Endothelial cell (in vitro differentiated cells): ENCODE measurements at regions not wholly inside any gene's neighbourhood (a gene's known extent, or its start where the extent isn't known, plus 50 kb on each side); places are given as distances from the start of the nearest gene placed in this dataset.
"Not testable (repeated sequence)": the region's sequence is repeated elsewhere in the genome, so short reads cannot be mapped to it uniquely, and the experiment has no call there.

Source experiments
- DNase-seq: peaks from one replicate; pipeline ENCODE4 v3.0.0; 2021; ENCODE audit warnings: low spot score
- H3K27ac Mint-ChIP-seq: one replicate; pipeline ENCODE4 v1.8.0; 2021; ENCODE audit warnings: mixed read lengths, inconsistent platforms; ENCODE audit not compliant: unreplicated experiment
- H3K27me3 Mint-ChIP-seq: one replicate; pipeline ENCODE4 v1.8.0; 2021; ENCODE audit warnings: mild to moderate bottlenecking, moderate library complexity, mixed read lengths, inconsistent platforms; ENCODE audit not compliant: unreplicated experiment
- H3K36me3 Mint-ChIP-seq: one replicate; pipeline ENCODE4 v1.8.0; 2021; ENCODE audit warnings: mild to moderate bottlenecking, low read depth, mixed read lengths, inconsistent platforms; ENCODE audit not compliant: unreplicated experiment
- H3K4me1 Mint-ChIP-seq: one replicate; pipeline ENCODE4 v1.8.0; 2021; ENCODE audit warnings: mild to moderate bottlenecking, mixed read lengths, inconsistent platforms; ENCODE audit not compliant: unreplicated experiment
- H3K4me3 Mint-ChIP-seq: one replicate; pipeline ENCODE4 v1.8.0; 2021; ENCODE audit warnings: mild to moderate bottlenecking, mixed read lengths, inconsistent platforms; ENCODE audit not compliant: unreplicated experiment
- H3K9me3 Mint-ChIP-seq: one replicate; pipeline ENCODE4 v1.8.0; 2021; ENCODE audit warnings: mixed read lengths, inconsistent platforms; ENCODE audit not compliant: unreplicated experiment
- TF ChIP-seq, protein P1 (sequence below): fragments of 200-600 bp; sonication (generic); IDR thresholded peaks from one replicate; pipeline ENCODE4 v1.5.0; 2021; ENCODE audit warnings: antibody characterized with exemption; ENCODE audit not compliant: unreplicated experiment

DNA sequence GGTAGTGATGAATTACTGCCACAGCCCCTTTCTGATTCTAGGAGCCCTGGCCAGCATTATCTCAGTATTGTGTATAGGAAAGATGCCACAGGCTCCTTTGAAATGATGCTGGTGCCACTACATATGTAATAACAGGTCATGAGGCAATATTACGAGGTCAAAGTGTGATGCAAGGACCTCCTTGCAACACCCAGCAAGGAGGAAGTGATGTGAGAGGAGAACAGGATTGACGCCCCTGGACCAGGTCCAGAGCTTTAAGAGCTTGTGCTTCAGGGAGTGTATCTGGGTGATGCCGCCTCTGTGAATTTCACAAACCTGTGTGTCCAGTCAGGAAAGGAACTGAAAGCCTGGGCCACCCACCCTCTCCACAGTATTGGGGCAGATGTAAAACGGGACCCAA, 261.8 kb downstream of the MID1IP1 start:
- H3K36me3 Mint-ChIP-seq = peaks cover 5% of the 10 kb centered on the region
- peaks cover 4% of the 10 kb centered on the region for H3K4me1 Mint-ChIP-seq
- H3K4me3 Mint-ChIP-seq = no peak overlapping the region
- H3K27ac Mint-ChIP-seq = no peak overlapping the region
- DNase-seq = no peak
- peaks cover 4% of the 10 kb centered on the region for H3K9me3 Mint-ChIP-seq
- TF ChIP-seq, protein P1, sequence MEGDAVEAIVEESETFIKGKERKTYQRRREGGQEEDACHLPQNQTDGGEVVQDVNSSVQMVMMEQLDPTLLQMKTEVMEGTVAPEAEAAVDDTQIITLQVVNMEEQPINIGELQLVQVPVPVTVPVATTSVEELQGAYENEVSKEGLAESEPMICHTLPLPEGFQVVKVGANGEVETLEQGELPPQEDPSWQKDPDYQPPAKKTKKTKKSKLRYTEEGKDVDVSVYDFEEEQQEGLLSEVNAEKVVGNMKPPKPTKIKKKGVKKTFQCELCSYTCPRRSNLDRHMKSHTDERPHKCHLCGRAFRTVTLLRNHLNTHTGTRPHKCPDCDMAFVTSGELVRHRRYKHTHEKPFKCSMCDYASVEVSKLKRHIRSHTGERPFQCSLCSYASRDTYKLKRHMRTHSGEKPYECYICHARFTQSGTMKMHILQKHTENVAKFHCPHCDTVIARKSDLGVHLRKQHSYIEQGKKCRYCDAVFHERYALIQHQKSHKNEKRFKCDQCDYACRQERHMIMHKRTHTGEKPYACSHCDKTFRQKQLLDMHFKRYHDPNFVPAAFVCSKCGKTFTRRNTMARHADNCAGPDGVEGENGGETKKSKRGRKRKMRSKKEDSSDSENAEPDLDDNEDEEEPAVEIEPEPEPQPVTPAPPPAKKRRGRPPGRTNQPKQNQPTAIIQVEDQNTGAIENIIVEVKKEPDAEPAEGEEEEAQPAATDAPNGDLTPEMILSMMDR = no peak
- peaks cover 6% of the 10 kb centered on the region for H3K27me3 Mint-ChIP-seq

DNA sequence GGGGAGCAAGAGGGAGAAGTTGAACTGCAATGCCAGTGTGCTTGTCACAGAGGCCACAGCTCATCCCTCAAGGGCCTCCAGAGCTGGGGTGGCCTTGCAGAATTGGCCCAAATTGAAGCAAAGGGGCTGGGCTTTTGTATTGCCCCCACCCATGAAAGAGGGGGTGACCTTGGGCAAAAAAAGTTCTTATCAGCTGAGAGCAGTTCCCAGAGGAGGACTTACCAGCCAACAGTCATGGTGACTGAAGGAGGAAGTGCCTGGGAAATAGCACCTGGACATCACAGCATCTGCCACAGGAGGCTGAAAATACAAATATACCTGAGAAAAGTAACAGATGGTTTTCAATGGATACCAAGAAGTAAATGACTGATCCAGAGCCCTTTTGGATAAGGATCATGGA, 262.4 kb downstream of the MID1IP1 start:
- Mint-ChIP-seq H3K36me3 (peaks cover 5% of the 10 kb centered on the region), H3K9me3 (peaks cover 4% of the 10 kb centered on the region)
- TF ChIP-seq, protein P1 = no peak

DNA sequence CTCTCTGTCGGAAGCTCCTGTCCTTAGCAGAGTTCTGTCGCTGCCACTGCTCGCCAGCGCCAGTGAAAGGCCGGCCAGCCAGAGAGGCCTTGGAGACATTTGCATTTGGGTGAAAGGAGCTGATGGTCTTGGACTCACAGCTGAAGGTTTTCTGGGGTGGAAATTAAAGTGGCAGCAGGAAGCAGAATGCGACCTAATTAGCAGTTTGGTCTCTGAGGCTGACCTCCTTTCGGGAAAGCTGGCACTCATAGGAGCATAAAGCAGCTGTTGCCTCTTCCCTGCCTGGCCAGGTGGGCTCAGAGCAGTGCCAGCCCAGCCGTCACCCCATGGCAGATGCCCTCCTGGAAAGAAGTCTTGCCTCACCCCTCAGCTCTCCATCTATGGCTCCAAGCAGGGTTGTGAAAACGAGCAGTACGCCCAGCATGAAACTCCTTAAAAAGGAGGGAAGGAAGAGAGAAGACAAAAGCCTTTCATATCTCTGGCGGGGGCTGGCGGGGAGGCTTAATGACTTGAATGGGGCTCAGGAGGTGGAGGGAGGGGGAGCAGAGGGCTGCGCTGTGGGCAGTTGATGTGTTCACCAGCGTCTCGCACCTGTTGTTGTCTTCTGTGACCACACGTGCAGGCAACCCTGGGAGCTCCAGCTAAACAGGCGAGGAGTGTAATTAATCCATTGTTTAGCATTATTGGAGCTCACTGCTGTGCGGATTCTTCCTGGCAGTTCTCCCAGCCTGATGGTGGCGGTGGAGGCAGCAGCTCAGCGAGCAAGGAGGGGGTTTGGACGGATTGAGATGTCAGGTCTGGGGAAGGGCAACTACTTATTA, 264.0 kb downstream of the MID1IP1 start:
- H3K9me3 Mint-ChIP-seq = peaks cover 4% of the 10 kb centered on the region
- TF ChIP-seq, protein P1 = no peak
- H3K36me3 Mint-ChIP-seq = peaks cover 5% of the 10 kb centered on the region
- no peak overlapping the region for H3K27ac Mint-ChIP-seq
- no peak overlapping the region for H3K4me3 Mint-ChIP-seq
- H3K4me1 Mint-ChIP-seq = peaks cover 4% of the 10 kb centered on the region
- peaks cover 6% of the 10 kb centered on the region for H3K27me3 Mint-ChIP-seq
- DNase-seq = no peak

More for the DNA sequence above, 262.4 kb downstream of the MID1IP1 start:
- Mint-ChIP-seq H3K4me1 (peaks cover 4% of the 10 kb centered on the region), H3K4me3 (no peak overlapping the region), H3K27me3 (peaks cover 6% of the 10 kb centered on the region), H3K27ac (no peak overlapping the region)
- DNase-seq = no peak

GRCh38 chrX:39067866-39068265, 266.6 kb downstream of the MID1IP1 start:
- Mint-ChIP-seq H3K36me3 (no peaks in the 10 kb centered on the region), H3K4me3 (no peak overlapping the region), H3K9me3 (no peaks in the 10 kb centered on the region), H3K4me1 (peaks cover 4% of the 10 kb centered on the region), H3K27me3 (peaks cover 4% of the 10 kb centered on the region), H3K27ac (no peak overlapping the region)
- TF ChIP-seq, protein P1 = no peak
- no peak for DNase-seq

- DNase-seq, H3K4me1 Mint-ChIP-seq, H3K4me3 Mint-ChIP-seq, H3K9me3 Mint-ChIP-seq, H3K27ac Mint-ChIP-seq, H3K27me3 Mint-ChIP-seq, H3K36me3 Mint-ChIP-seq: not testable (repeated sequence)
Observed at GRCh38 chrX:39068634-39069033, 267.4 kb downstream of the MID1IP1 start.
